ENCODE measurements at regions not wholly inside any gene's neighbourhood (a gene's known extent, or its start where the extent isn't known, plus 50 kb on each side); places are given as distances from the start of the nearest gene placed in this dataset.

DNA sequence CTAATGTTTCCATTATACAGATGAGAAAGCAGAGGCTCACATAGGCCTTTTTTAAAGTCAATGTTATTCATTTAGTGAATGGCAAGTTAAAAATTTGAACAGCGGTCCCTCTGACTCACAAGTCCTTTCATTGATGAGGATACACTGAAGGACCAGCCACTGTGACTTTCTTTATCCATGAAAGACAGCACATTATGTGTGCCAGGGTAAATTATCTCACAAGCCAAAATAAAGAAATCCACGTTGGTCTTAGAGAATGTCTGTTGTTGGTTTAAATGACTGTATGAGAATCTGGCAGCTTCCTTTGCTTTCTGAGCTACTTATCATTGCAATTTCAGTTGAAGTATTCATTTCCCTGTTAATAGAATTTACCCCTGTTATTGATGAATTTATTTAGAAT is 485.1 kb downstream of the TBL1XR1 start:
- intact Hi-C loops (cut with DNase I): no loop called here
- H3K4me1 ChIP-seq: no peaks in the 10 kb centered on the region
- no peaks in the 10 kb centered on the region for H3K27me3 ChIP-seq
- no peaks in the 10 kb centered on the region for H3K9me3 ChIP-seq
- H3K4me3 ChIP-seq: no peak overlapping the region
- no peaks in the 10 kb centered on the region for H3K36me3 ChIP-seq
- no peak overlapping the region for H3K27ac ChIP-seq
- TF ChIP-seq, protein P1, sequence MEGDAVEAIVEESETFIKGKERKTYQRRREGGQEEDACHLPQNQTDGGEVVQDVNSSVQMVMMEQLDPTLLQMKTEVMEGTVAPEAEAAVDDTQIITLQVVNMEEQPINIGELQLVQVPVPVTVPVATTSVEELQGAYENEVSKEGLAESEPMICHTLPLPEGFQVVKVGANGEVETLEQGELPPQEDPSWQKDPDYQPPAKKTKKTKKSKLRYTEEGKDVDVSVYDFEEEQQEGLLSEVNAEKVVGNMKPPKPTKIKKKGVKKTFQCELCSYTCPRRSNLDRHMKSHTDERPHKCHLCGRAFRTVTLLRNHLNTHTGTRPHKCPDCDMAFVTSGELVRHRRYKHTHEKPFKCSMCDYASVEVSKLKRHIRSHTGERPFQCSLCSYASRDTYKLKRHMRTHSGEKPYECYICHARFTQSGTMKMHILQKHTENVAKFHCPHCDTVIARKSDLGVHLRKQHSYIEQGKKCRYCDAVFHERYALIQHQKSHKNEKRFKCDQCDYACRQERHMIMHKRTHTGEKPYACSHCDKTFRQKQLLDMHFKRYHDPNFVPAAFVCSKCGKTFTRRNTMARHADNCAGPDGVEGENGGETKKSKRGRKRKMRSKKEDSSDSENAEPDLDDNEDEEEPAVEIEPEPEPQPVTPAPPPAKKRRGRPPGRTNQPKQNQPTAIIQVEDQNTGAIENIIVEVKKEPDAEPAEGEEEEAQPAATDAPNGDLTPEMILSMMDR (IDR thresholded peaks at IDR 0.05): no peak
- DNase-seq (ENCODE audit: low spot score in 2 of 2): no peak

DNA sequence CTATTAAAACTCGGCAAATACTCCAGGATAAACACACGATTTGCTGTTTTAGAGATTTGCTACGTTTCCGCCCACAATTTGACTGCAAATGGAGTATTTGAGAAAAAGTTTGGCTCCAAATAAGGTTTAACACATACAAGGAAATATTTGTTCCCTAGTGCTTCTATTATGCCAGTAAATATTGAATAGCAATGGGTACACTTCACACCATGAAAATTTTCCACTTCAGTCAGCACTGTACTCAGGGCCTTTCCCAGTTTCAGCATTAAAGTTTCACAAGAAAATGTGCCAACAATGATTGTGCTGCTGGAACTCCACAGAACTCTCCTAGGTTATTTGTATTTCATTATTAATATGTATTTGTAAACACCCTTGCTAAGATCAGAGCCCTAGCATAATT is 498.0 kb downstream of the TBL1XR1 start:
- DNase-seq (ENCODE audit: low spot score in 2 of 2): no peak
- H3K9me3 ChIP-seq: no peaks in the 10 kb centered on the region
- peak overlapping the region in 1 of 2 donors; percentile 39 for H3K4me3 ChIP-seq
- H3K36me3 ChIP-seq: no peaks in the 10 kb centered on the region
- TF ChIP-seq, protein P1 (IDR thresholded peaks at IDR 0.05): no peak
- peaks cover 0 to 6% of the 10 kb centered on the region in 2 donors for H3K4me1 ChIP-seq
- intact Hi-C loops (cut with DNase I): no loop called here
- no peak overlapping the region for H3K27ac ChIP-seq
- H3K27me3 ChIP-seq: no peaks in the 10 kb centered on the region

DNA sequence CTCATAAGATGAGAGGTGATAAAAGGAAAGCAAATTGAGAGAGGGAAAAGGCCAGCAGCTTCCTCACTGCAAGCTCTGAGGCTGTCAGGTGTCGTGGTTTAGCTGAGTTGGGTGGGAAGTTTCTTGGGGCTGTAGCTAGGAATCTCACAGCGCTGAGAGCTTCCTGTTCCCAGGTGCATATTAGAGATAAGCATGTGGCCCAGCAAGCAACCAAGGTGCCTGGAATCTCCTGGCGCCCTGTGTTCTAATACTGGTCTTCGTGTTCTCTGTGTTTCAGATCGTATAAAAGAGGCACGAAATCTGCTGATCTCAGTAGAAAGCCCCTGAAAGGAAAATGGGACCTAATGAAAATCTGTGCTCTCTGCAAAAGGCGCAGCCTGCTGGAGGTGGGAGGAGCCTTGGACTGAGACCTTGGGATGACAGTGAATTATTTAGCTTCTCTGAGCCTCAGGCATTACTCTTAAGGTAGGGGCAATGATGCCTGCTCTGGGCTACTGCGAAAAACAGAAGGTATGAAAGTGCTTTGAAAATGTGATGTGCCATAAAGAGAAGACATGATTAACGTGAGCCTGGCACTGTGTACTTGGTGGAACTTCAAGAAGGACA is 499.9 kb downstream of the TBL1XR1 start:
- Histone ChIP-seq H3K4me1 (peaks cover 0 to 6% of the 10 kb centered on the region in 2 donors), H3K4me3 (no peak overlapping the region), H3K27ac (no peak overlapping the region), H3K9me3 (no peaks in the 10 kb centered on the region), H3K27me3 (no peaks in the 10 kb centered on the region), H3K36me3 (no peaks in the 10 kb centered on the region)
- DNase-seq (ENCODE audit: low spot score in 2 of 2): no peak
- intact Hi-C loops (cut with DNase I): no loop called here
- TF ChIP-seq, protein P1 (IDR thresholded peaks at IDR 0.05): no peak

DNA sequence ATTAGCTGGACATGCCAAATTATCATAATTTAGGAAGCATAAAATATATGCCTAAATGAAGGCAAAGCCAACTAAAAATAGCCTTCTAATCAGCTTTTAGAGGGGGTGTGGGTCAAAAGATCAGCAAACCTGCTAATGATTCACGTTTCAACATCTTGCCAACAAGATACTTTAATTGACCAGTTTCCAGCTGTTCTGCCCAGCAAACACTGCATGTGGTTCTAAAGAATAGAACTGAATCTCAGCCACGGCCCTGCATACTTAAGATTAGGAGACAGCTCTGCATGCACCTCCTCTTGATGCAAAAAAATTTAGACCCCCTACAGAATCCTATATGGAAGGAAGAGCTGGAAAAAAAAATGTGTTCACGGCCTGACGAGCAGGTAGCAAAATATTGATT is 500.5 kb downstream of the TBL1XR1 start:
- H3K36me3 ChIP-seq: no peaks in the 10 kb centered on the region
- no peaks in the 10 kb centered on the region for H3K27me3 ChIP-seq
- TF ChIP-seq, protein P1 (IDR thresholded peaks at IDR 0.05): no peak
- no peak overlapping the region for H3K27ac ChIP-seq
- no peak for DNase-seq (ENCODE audit: low spot score in 2 of 2)
- intact Hi-C loops (cut with DNase I): no loop called here
- H3K4me1 ChIP-seq: peaks cover 0 to 6% of the 10 kb centered on the region in 2 donors
- H3K4me3 ChIP-seq: no peak overlapping the region
- H3K9me3 ChIP-seq: no peaks in the 10 kb centered on the region

DNA sequence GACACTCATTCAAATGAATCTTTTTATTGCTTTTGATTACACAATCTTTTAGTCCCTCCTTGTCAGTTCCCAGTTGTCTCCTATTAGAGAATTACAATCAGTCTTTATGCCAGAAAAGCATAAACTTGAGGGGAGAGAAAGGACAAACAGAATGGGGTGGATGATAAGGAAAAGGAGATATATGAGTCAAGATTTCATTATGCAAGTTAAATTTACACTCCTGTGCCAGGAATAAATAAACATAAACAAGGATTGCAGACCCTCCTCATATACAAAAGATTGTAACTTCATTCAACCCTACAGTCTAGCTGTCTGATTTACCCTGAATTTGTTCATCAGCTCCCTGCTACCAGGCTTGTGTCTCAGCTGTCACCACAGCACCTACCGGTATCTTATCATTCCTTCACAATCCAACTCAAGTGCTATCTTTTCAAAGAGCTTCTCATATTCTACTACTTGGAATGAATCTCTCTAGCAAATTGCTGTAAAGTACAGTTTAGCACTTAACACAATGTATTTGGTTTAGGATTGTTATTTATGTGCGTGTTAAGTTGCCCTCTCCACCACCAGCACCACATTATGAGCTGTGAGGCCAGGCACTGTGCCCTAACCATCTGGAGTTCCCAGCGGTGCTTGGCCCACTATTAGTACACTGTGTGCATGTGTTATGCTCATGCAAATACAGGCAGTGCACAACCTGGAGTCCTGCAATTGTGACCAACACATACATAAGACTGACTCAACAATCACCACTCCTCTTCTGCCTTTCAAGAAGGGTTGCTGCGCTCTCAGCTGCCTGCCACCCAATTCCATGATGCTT is 504.1 kb downstream of the TBL1XR1 start:
- Histone ChIP-seq H3K4me1 (no peaks in the 10 kb centered on the region), H3K9me3 (no peaks in the 10 kb centered on the region), H3K36me3 (no peaks in the 10 kb centered on the region), H3K27ac (no peak overlapping the region), H3K27me3 (no peaks in the 10 kb centered on the region), H3K4me3 (no peak overlapping the region)
- TF ChIP-seq, protein P1 (IDR thresholded peaks at IDR 0.05): no peak
- intact Hi-C loops (cut with DNase I): no loop called here
- no peak for DNase-seq (ENCODE audit: low spot score in 2 of 2)
